ENCODE measurements at regions not wholly inside any gene's neighbourhood (a gene's known extent, or its start where the extent isn't known, plus 50 kb on each side); places are given as distances from the start of the nearest gene placed in this dataset.

DNA sequence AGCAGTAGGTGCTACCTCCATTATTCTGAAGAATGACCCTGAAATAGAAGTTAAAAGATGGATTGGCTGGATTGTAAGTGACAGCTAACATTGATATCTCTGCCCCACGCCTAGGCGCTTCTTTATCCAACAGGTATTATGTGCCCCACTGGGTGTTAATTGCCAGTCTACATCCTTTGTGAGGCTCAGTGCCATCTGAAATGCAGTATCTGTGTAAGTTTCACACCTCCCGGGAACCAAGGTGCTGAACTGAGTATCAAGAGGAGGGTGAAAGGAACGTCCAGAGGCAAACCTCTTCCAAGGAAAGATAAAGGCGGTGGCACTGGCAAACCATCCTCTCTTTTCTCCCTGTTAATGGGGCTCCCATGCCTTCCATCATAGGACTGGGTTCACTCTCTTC lies 181.1 kb upstream of the UBL3 start:
- H3K4me3 ChIP-seq (ENCODE audit: low read depth, low read length) = no peak overlapping the region
- TF ChIP-seq, protein P1, sequence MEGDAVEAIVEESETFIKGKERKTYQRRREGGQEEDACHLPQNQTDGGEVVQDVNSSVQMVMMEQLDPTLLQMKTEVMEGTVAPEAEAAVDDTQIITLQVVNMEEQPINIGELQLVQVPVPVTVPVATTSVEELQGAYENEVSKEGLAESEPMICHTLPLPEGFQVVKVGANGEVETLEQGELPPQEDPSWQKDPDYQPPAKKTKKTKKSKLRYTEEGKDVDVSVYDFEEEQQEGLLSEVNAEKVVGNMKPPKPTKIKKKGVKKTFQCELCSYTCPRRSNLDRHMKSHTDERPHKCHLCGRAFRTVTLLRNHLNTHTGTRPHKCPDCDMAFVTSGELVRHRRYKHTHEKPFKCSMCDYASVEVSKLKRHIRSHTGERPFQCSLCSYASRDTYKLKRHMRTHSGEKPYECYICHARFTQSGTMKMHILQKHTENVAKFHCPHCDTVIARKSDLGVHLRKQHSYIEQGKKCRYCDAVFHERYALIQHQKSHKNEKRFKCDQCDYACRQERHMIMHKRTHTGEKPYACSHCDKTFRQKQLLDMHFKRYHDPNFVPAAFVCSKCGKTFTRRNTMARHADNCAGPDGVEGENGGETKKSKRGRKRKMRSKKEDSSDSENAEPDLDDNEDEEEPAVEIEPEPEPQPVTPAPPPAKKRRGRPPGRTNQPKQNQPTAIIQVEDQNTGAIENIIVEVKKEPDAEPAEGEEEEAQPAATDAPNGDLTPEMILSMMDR (IDR thresholded peaks at IDR 0.05; ENCODE audit: low read depth, low read length) = no peak

DNA sequence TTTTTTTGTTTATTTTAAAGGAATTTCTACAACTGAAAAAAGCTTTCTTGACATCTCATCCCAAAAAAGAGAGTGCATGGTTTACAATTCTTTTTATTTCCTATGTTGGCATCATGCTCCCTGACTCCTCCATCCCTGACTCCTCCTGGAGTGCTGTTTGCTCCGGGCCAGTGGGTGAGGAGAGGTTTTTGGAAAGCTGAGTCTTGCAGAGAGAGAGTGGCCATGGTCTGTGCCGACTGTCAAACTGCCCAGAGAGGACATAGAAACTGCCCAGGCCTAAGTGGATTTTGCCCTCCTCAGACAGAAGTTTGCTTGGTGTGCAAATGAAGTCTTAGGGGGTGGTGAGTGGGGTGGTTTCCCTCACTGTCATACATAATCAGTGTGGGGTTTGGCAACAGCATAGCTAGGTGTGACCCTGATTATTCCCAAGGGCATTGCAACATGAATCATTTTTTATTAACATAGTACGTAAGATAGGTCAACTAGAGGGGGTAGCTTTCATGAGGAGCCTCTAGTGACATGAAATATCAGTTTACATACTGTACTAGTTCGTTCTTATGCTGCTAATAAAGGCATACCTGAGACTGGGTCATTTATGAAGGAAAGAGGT lies 179.8 kb upstream of the UBL3 start:
- no peak overlapping the region for H3K4me3 ChIP-seq (ENCODE audit: low read depth, low read length)
- TF ChIP-seq, protein P1 (IDR thresholded peaks at IDR 0.05; ENCODE audit: low read depth, low read length) = no peak

DNA sequence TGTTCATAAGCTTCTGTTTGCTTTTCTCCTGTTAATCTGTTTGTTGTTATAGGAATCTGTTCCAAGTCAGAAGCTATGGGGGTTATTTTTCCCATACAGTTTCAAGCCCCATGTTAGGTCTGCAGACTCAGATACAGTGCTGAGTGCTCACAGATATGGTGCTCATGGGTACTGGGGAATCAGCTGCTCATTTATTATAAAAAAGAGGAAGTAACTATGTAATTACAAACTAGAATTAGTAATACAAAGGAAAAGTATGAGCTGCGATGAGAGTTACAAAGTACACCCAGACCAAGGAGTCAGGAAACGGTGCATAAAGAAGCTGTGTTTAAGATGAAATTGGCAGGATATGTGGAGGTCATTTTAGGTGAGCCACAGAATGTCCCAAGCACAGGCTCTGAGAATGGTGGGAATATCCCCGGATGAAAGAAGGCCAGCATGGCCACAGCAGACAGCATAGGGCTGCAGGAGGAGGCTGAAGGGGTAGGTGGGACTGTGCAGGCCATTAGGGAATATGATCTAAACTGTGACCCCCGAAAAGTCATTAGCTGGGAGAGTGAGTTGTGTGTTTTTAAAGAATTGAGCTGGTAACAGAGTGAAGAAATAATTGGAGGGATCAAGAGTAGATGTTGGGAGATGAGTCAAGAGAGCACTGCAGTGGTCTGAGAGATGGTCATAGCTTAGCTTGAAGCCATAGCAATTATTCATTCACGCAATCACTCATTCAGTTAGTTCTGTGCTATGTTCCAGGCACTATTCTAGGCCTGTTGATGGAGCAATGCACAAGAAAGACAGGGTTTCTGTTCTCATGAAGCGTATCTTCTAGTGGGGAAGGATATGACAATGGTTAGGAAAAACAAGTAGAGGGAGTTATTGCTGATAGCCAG lies 177.4 kb upstream of the UBL3 start:
- H3K4me3 ChIP-seq (ENCODE audit: low read depth, low read length) = no peak overlapping the region
- TF ChIP-seq, protein P1 (IDR thresholded peaks at IDR 0.05; ENCODE audit: low read depth, low read length) = no peak

DNA sequence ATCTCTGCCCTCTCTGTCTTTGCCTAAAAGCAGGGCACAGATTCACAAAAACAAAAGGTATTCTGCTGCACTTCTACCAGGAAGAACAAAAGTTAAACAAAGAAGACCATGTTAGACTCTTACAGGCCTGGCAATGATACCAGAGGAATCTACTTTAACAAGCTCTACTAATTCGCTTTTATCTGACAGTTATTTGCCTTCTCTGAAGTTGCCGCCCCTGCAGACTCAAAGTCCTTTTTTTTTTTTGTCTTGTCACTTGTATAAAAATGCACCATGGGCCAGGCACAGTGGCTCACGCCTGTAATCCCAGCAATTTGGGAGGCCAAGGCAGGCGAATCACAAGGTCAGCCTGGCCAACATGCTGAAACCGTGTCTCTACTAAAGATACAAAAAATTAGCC lies 176.5 kb upstream of the UBL3 start:
- TF ChIP-seq, protein P1 (IDR thresholded peaks at IDR 0.05; ENCODE audit: low read depth, low read length) = no peak
- no peak overlapping the region for H3K4me3 ChIP-seq (ENCODE audit: low read depth, low read length)

DNA sequence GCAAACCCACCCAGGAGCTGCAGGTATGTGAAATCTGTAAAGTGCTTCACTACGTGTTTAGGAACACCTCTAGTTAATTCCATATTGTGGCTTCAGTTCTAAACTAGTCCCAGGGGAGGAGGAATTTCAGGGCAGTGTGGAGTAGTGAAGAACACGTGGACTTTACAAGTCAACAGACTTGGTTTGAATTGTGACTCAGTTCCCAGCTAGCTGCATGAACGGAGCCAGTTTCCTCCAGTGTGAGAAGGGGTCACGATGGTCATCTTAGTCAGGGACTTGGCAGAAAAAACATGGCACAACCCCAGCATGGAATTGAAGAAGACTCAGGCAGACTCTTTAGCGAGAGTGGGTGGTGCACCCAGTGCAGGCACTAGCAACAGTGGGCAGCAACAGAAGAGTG lies 175.7 kb upstream of the UBL3 start:
- TF ChIP-seq, protein P1 (IDR thresholded peaks at IDR 0.05; ENCODE audit: low read depth, low read length) = no peak
- H3K4me3 ChIP-seq (ENCODE audit: low read depth, low read length) = no peak overlapping the region

DNA sequence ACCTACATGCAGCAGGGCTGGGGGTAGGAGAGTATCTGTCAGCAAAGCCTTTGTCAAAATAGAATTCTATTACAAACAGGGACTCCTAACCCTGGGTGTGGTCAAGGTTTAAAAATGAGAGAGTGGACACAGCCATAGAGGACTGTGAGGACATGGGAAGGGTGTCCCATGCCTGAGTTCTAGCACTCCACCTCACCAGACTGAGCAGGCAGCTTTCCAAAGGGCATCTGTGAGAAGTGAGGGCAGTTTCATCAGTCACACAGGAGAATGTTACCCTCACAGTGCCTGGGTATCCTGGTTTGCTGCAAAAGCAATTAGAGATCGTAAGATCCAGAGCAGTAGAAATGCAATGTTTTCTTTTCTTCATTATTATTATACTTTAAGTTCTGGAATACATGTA lies 174.9 kb upstream of the UBL3 start:
- H3K4me3 ChIP-seq (ENCODE audit: low read depth, low read length) = no peak overlapping the region
- TF ChIP-seq, protein P1 (IDR thresholded peaks at IDR 0.05; ENCODE audit: low read depth, low read length) = no peak
